Stimulated activated CD8-positive, alpha-beta memory T cell treated with anti-CD3 and anti-CD28 coated beads, Interleukin-15, amount 100 ng/mL, for 48 hours (primary cell): ENCODE measurements at regions not wholly inside any gene's neighbourhood (a gene's known extent, or its start where the extent isn't known, plus 50 kb on each side); places are given as distances from the start of the nearest gene placed in this dataset.

Source experiments
- DNase-seq, 2 donors: peaks; one replicate each; pipeline ENCODE4 v3.0.0-alpha.2; 2020; ENCODE audit warnings: low read depth in 2 of 2

- DNase-seq: no peak
Observed at GRCh38 chr15:96415513-96416217, 85.2 kb downstream of the NR2F2 start.

DNA sequence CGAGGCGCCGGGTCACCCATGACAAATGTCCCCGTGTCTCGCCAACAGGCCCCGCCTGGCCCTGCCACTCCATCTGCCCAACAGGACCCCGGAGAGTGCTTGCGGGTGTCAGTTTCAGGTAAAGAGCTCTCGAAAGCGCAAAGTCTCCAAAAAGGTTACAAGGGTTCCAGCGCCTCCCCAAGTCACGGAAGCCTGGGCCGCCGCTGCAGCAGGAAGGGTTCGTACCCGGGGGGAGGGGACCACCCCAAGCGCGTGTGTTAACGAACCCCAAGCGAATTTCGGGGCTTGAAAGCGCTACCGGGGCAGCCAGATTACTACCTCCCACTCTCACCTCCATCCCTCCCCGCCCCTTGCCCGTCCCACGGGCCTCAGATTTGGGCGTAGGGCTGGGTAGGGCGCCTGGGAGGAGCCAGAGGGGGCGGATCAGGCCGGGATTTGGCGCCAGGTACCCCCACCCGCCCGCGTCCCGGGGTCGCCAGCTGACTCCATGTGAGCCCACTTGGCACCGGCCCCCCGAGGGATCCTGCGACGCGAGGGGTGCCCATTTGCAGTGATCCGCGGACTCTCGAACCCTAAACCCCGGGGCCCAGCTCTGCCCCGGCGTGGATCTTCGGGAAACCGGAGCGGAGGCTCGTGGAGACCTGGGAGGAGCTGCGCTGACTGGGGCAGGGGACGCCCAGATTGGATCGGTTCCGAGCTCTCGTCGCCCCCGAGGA lies 85.9 kb downstream of the NR2F2 start:
- no peak for DNase-seq

GRCh38 chr15:96416934-96417759 lies 86.6 kb downstream of the NR2F2 start:
- DNase-seq: no peak

GRCh38 chr15:96417760-96418130 lies 87.2 kb downstream of the NR2F2 start:
- no peak for DNase-seq

DNA sequence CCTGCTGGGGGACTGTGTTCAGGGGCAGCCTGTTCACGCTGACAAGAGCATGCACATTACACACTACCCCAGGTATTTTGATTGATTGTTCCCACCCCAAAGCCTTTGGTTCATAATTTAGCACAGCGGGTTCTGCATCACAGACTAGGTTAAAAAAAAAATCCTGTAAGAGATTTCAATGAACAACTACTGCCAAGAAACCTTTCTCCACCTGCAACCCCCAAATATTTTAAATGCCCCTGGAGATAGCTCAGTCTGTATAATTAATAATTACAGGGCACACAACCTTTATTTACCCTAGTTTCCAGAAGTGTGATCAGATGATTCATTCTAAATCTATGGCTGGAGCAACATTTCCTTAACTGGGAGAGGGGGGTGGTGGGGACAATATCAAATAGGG lies 87.6 kb downstream of the NR2F2 start:
- no peak for DNase-seq

- DNase-seq: no peak
Observed at GRCh38 chr15:96421178-96421601, 90.7 kb downstream of the NR2F2 start.

- DNase-seq: no peak
Observed at GRCh38 chr15:96422125-96422524, 91.6 kb downstream of the NR2F2 start.

DNA sequence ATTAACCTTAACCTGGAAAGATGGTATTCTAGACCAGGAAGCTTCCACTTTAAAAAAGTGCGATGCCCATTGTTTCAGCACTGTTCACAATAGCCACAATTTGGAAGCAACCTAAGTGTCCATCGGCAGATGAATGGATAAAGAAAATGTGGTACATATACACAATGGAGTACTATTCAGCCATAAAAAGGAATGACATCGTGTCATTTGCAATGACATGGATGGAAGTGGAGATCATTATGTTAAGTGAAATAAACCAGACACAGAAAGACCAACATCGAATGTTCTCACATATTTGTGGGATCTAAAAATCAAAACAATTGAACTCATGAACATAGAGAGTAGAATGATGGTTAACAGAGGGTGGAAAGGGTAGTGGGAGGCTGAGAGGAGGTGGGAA lies 94.2 kb downstream of the NR2F2 start:
- DNase-seq: no peak

GRCh38 chr15:96428742-96429141 lies 98.2 kb downstream of the NR2F2 start:
- DNase-seq: no peak

DNA sequence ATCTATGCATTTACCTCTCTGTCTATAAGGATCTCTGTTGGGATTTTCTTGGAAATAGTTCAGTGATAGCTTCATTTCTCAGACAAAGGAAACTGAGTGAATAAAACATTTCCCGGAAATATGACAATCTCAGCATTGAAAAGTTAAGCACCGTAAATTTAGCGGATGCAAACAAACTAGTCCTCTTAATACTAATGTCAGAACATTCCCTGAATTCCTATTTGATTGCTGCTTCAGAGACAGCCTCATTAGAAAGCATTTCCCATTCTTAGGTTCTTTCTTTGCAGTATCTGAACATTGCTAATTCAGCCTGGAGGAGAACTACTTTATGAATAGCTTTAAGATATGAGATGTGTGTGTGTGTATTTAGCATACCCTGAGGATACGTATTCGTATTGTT lies 101.3 kb downstream of the NR2F2 start:
- no peak for DNase-seq

GRCh38 chr15:96435022-96435421 lies 104.5 kb downstream of the NR2F2 start:
- DNase-seq: no peak

DNA sequence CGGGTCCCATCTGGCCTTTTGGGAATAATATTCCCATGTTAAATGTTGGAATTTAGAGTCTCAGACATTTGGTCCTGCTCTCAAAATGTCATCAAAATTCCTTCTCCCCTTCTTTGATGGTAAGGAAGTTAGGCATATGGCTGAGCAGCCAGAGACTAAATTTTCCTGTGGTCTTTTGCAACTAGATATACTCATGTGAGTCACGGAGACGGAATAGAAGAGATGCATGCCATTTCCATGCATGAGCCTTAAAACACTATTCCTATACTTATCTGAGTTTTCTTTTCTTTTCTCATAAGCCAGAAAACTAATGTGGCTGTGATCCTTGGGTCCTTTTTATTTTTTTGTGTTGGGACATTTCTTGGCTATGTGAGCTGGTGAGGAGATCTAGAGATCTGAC lies 105.3 kb downstream of the NR2F2 start:
- DNase-seq: no peak

DNA sequence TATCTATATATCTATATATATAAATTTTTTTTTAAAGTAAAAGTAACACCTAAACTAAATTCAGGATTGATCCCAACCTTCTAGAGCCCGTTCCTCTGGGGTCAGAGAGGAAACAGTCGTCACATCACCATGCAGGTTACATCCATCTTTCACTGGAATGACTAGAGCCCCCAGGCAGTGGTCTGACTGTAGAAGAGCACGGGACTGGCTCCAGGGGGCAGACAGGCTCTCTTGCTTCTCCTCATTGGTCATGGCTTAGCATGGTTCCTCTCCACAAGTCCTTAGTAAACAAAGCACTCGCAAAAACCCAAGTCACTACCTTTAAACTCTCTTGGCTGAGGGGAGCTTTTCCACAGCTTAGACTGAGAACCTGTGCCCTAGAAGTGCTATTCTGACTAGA lies 110.5 kb downstream of the NR2F2 start:
- DNase-seq: no peak

DNA sequence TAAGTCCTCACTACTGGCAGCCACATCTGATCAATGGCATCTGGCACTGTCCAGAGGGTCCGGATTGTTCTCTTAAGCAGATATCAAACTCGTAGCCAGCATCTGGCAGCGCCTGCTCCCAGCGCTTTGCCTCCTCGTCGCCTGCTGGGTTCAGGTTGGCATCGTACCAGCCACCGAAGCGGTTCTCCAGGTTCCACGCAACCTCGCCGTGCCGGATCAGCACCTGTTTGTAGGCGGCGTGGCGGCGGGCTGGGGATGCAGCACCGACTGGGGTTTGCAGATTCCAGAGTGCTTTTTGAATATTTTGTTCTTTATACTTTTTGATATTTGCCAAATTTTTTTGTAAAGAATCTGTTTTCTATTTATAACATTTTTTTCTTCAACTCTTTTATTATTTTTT lies 111.6 kb downstream of the NR2F2 start:
- DNase-seq: no peak

DNA sequence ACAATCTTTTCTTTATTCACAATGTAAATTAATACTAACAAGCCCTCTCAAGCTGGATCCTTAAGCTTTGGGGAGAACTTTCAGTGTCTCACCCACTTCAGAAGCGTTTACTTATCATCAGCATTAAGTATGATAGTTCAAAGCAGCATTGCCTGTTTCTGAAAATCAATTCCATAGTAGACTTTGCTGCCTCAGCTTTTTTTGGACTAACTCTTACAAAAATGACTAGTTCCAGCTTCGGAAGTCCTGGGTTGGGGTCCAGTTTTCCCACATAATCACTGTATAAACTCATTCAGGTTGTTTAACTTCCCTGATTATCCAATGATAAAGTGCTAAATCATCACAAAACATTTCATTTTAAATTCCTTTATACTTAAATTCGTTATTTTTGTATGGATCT lies 114.4 kb downstream of the NR2F2 start:
- no peak for DNase-seq

GRCh38 chr15:96448923-96449322 lies 118.4 kb downstream of the NR2F2 start:
- DNase-seq: no peak

- DNase-seq: no peak
Observed at GRCh38 chr15:96457841-96458240, 127.3 kb downstream of the NR2F2 start.

- no peak for DNase-seq
Observed at GRCh38 chr15:96460106-96460505, 129.6 kb downstream of the NR2F2 start.

- no peak for DNase-seq
Observed at GRCh38 chr15:96462768-96463750, 132.6 kb downstream of the NR2F2 start.

DNA sequence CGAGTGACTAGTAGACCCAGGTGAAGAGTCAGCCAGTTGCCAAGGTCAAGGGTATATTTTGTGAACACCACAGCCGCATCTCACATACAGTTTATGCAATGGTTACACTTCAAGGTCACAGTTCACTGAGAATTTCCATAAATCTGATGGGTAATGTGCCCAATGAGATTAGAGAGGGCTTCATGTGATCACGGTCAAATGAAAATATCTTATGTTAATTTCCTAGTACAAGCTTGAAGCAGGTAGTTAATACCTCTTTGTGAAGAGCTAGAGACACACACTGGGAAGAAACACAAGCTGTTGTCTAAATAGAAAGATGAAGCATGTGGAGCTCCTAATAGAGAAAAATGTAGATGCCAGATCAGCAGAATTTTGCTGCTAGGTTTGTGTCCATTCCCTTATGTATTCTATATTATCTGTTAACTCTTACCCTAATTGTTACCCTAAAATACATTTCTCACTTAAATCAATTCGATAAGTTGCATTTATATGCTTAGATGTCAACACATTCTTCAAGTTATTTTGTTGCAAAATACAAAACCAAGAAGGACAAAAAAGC lies 136.0 kb downstream of the NR2F2 start:
- DNase-seq: no peak

DNA sequence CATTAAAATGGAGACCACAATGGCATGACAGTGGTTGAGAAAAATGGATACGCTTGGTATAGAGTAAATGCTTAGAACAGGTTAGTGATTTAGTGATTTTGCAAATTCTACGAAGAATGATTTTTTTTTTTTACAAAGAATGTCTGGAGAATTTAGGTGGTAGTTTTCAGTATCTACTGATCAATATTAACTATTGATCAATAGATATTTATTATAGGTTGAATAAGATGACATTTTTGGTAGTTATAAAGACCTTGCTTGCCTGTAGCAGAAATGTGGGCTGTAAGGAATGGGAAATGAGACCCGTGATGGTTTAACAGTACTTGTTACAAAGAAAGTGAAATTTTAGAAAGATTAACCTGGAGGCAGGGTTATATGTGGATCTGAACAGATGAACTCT lies 137.5 kb downstream of the NR2F2 start:
- DNase-seq: no peak
